OCI-LY1 (cell line): ENCODE measurements at regions not wholly inside any gene's neighbourhood (a gene's known extent, or its start where the extent isn't known, plus 50 kb on each side); places are given as distances from the start of the nearest gene placed in this dataset.
A peak's percentile ranks its signal among the peaks of the same experiment; 100 is the strongest.

ENCODE experiments used
- H2AFZ ChIP-seq: fragments of 200-600 bp; sonication (generic), shearing (Covaris generic); 2 replicates; pipeline ENCODE4 v1.6.0; 2014; ENCODE audit warnings: antibody characterized with exemption, mild to moderate bottlenecking, low read length
- H3F3A ChIP-seq: fragments of 200-600 bp; sonication (generic), shearing (Covaris generic); 2 replicates; pipeline ENCODE4 v1.6.0; 2014; ENCODE audit warnings: mild to moderate bottlenecking, antibody characterized with exemption, low read length, moderate library complexity; ENCODE audit not compliant: insufficient read depth
- H3K27ac ChIP-seq: fragments of 200-600 bp; sonication (generic); 2 replicates; pipeline ENCODE4 v1.5.1; 2014; ENCODE audit warnings: low read length, mixed run types, mild to moderate bottlenecking, low read depth; ENCODE audit not compliant: poor library complexity, severe bottlenecking
- H3K27me3 ChIP-seq: fragments of 200-600 bp; sonication (generic); 2 replicates; pipeline ENCODE4 v1.6.0; 2014; ENCODE audit warnings: antibody characterized with exemption, mild to moderate bottlenecking, low read length, moderate library complexity; ENCODE audit not compliant: insufficient read depth
- H3K36me3 ChIP-seq: fragments of 200-600 bp; sonication (generic); 2 replicates; pipeline ENCODE4 v1.6.1; 2014; ENCODE audit warnings: mild to moderate bottlenecking, antibody characterized with exemption, low read length, moderate library complexity, mixed read lengths; ENCODE audit not compliant: insufficient read depth
- H3K4me1 ChIP-seq: fragments of 200-600 bp; sonication (generic); 2 replicates; pipeline ENCODE4 v1.5.1; 2014; ENCODE audit warnings: mild to moderate bottlenecking, low read length, moderate library complexity; ENCODE audit not compliant: insufficient read depth, severe bottlenecking
- H3K4me2 ChIP-seq: fragments of 200-600 bp; sonication (generic), shearing (Covaris generic); 2 replicates; pipeline ENCODE4 v1.6.1; 2014; ENCODE audit warnings: low read length
- H3K4me3 ChIP-seq: fragments of 200-600 bp; sonication (generic); 2 replicates; pipeline ENCODE4 v1.5.1; 2014; ENCODE audit warnings: low read length, low read depth, mild to moderate bottlenecking, mixed read lengths; ENCODE audit not compliant: poor library complexity, severe bottlenecking
- H3K79me2 ChIP-seq: fragments of 200-600 bp; shearing (Covaris generic); 2 replicates; pipeline ENCODE4 v1.6.1; 2016; ENCODE audit warnings: mixed run types, low read length, mixed read lengths; ENCODE audit not compliant: insufficient read depth
- H3K9ac ChIP-seq: fragments of 200-600 bp; sonication (generic), shearing (Covaris generic); 2 replicates; pipeline ENCODE4 v1.6.1; 2014; ENCODE audit warnings: mild to moderate bottlenecking, low read length, mixed read lengths
- H3K9me2 ChIP-seq: fragments of 200-600 bp; sonication (generic), shearing (Covaris generic); 2 replicates; pipeline ENCODE4 v1.6.1; 2014; ENCODE audit warnings: low read depth, mild to moderate bottlenecking, low read length, mixed read lengths
- H3K9me3 ChIP-seq: fragments of 200-600 bp; shearing (Covaris generic); 2 replicates; pipeline ENCODE4 v1.6.1; 2014; ENCODE audit warnings: low read length, mixed read lengths
- H4K20me1 ChIP-seq: fragments of 200-600 bp; sonication (generic), shearing (Covaris generic); 2 replicates; pipeline ENCODE4 v1.6.0; 2016; ENCODE audit warnings: mild to moderate bottlenecking, low read length; ENCODE audit not compliant: insufficient read depth
- CTCF ChIP-seq: fragments of 200-600 bp; sonication (generic), shearing (Covaris generic); IDR thresholded peaks from 2 replicates; pipeline ENCODE4 v1.5.1; 2017; ENCODE audit warnings: mild to moderate bottlenecking, antibody characterized with exemption, low read length, moderate library complexity, mixed read lengths
- EZH2 ChIP-seq: fragments of 200-600 bp; sonication (generic), shearing (Covaris generic); IDR thresholded peaks from 2 replicates; pipeline ENCODE4 v1.8.0; 2017; ENCODE audit warnings: borderline replicate concordance, mixed run types, mild to moderate bottlenecking, antibody characterized with exemption, low read length, moderate library complexity, mixed read lengths

GRCh38 chr5:124474528-124475215 is 271.8 kb downstream of the ZNF608 start:
- Histone ChIP-seq H2AFZ (peak overlapping the region; percentile 69; the same call in 1 of the 2 replicates), H3K4me1 (peaks cover 20% of the 10 kb centered on the region), H3K36me3 (no peaks in the 10 kb centered on the region), H3K9ac (no peak overlapping the region), H3F3A (no peaks in the 10 kb centered on the region), H3K79me2 (no peaks in the 10 kb centered on the region), H3K27me3 (no peaks in the 10 kb centered on the region), H3K9me3 (no peaks in the 10 kb centered on the region), H4K20me1 (no peaks in the 10 kb centered on the region), H3K9me2 (no peaks in the 10 kb centered on the region), H3K27ac (no peak overlapping the region), H3K4me2 (peak overlapping the region; percentile 13; the same call in 1 of the 2 replicates), H3K4me3 (no peak overlapping the region)
- TF ChIP-seq EZH2 (no peak), CTCF (no peak)

- H3K4me3 ChIP-seq = no peak overlapping the region
- no peaks in the 10 kb centered on the region for H3K79me2 ChIP-seq
- H3K4me2 ChIP-seq = no peak overlapping the region
- H2AFZ ChIP-seq = no peak overlapping the region
- no peaks in the 10 kb centered on the region for H4K20me1 ChIP-seq
- H3K9me3 ChIP-seq = peaks cover 9% of the 10 kb centered on the region; the same call in 1 of the 2 replicates
- H3K36me3 ChIP-seq = no peaks in the 10 kb centered on the region
- H3F3A ChIP-seq = no peaks in the 10 kb centered on the region
- no peak overlapping the region for H3K9ac ChIP-seq
- H3K27me3 ChIP-seq = no peaks in the 10 kb centered on the region
- H3K4me1 ChIP-seq = no peaks in the 10 kb centered on the region
- no peak for TF ChIP-seq EZH2
- H3K9me2 ChIP-seq = no peaks in the 10 kb centered on the region
- no peak overlapping the region for H3K27ac ChIP-seq
These were observed 277.6 kb downstream of the ZNF608 start for GRCh38 chr5:124468671-124469411.

- no peak overlapping the region for H3K27ac ChIP-seq
These were observed 278.7 kb downstream of the ZNF608 start for GRCh38 chr5:124467745-124468144.

More at GRCh38 chr5:124467745-124468144, 278.7 kb downstream of the ZNF608 start:
- TF ChIP-seq EZH2 (no peak), CTCF (no peak)
- Histone ChIP-seq H3K9me2 (no peaks in the 10 kb centered on the region), H3K79me2 (no peaks in the 10 kb centered on the region), H3K4me1 (no peaks in the 10 kb centered on the region), H3K36me3 (no peaks in the 10 kb centered on the region), H2AFZ (no peak overlapping the region), H3K27me3 (no peaks in the 10 kb centered on the region), H3K9me3 (peaks cover 12% of the 10 kb centered on the region; the same call in 1 of the 2 replicates), H3K4me3 (no peak overlapping the region), H3F3A (no peaks in the 10 kb centered on the region), H4K20me1 (no peaks in the 10 kb centered on the region), H3K4me2 (no peak overlapping the region), H3K9ac (no peak overlapping the region)
